ENCODE measurements at regions not wholly inside any gene's neighbourhood (a gene's known extent, or its start where the extent isn't known, plus 50 kb on each side); places are given as distances from the start of the nearest gene placed in this dataset.

DNA sequence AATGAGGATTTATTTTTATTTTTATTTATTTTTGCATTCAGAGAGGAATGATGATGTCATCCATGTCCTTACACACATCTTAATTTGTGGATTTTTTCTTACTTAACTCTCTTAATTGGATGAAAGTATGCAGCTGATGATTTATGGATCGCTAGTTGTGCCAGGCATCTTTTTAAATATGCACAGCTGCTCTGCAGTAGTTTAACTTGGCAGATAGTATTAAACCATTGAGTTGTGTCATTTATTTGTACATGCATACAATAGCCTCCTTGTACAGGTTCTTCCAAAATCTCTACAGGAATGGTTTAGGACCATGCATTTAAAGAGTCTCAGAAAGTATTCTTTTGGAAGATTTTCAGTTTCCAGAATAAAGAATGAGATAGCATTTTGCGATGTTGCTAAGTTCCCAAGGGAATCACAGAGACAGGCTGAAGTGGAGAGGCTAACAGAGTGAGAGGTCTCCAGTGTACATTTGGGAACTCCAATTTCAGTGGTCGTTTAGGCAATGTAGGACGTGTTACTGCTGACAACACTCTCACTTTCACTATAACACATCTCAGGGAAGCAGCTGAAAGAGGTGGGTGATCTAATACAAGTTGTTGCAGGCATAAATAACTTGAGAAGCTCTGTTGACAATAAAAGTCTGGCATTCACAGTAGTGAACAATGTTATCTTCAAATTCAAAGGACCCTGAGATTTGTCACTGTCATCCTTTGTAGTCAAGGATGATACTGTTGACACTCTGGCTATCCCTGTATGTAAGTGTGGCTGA lies 49.9 kb upstream of the SCRG1 start:
- no peak overlapping the region for H3K27ac ChIP-seq (ENCODE audit: low read length)
- peak overlapping the region in 1 of 2 donors; percentile 19 for H3K4me3 ChIP-seq (ENCODE audit: low read depth in 1 of 2, low read length in 2 of 2)
- peaks cover 0 to 21% of the 10 kb centered on the region in 2 donors for H3K4me1 ChIP-seq (ENCODE audit: control insufficient read depth in 1 of 2, insufficient read depth in 2 of 2, low read length in 2 of 2)
- H3K27me3 ChIP-seq (ENCODE audit: low read depth, low read length) = no peaks in the 10 kb centered on the region
- H3K9me3 ChIP-seq (ENCODE audit: control insufficient read depth in 1 of 2, low read length in 2 of 2) = no peaks in the 10 kb centered on the region
- H3K36me3 ChIP-seq (ENCODE audit: control insufficient read depth in 1 of 2, insufficient read depth in 2 of 2, low read length in 2 of 2) = no peaks in the 10 kb centered on the region

Data from muscle layer of duodenum (tissue), 2 donors.